GM21423 (cell line): ENCODE measurements at regions not wholly inside any gene's neighbourhood (a gene's known extent, or its start where the extent isn't known, plus 50 kb on each side); places are given as distances from the start of the nearest gene placed in this dataset.
"Not testable (repeated sequence)": the region's sequence is repeated elsewhere in the genome, so short reads cannot be mapped to it uniquely, and the experiment has no call there.

Experiments used
- ATAC-seq: cut with Tn5 transposase; IDR thresholded peaks from one replicate; pipeline ENCODE4 v1.9.1; 2021; ENCODE audit warnings: mild to moderate bottlenecking, moderate library complexity; ENCODE audit not compliant: unreplicated experiment

DNA sequence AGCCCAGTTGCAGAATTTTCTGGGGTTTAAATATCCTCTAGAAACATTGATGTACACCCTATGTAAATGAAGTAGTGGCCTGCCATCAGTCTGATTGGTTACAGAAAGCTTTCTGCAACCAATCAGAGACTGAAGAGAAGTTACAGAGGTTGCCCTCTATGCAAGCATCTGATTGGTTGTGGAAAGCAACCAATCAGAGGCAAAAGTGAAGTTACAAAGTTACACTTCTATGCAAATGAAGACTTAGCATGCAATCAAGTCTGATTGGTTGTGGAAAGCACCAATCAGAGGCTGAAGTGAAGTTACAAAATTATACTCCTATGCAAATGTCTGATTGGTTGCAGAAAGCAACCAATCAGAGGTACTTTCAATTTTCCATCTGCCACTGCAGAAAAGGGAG lies 51.9 kb upstream of the USP9X start:
- ATAC-seq, result no peak

DNA sequence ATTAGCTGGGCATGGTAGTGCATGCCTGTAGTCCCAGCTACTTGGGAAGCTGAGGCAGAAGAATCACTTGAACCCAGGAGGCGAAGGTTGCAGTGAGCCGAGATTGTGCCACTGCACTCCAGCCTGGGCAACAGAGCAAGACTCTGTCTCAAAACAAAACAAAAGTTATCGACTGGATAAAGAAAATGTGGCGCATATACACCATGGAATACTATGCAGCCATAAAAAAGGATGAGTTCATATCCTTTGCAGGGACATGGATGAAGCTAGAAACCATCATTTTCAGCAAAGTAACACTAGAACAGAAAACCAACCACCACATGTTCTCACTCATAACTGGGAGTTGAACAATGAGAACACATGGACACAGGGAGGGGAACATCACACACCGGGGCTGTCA lies 50.3 kb upstream of the USP9X start:
- ATAC-seq, result not testable (repeated sequence)
